Left ventricle myocardium inferior (tissue), 1 donor: ENCODE measurements at regions not wholly inside any gene's neighbourhood (a gene's known extent, or its start where the extent isn't known, plus 50 kb on each side); places are given as distances from the start of the nearest gene placed in this dataset.

ENCODE experiments used
- DNase-seq: peaks from one replicate; pipeline ENCODE4 v3.0.0-alpha.2; 2020
- H3K27ac ChIP-seq: fragments of 200-600 bp; replicated peaks from 2 replicates; pipeline ENCODE4 v1.8.0; 2021
- H3K27me3 ChIP-seq: fragments of 200-600 bp; 2 replicates; pipeline ENCODE4 v1.8.0; 2021; ENCODE audit warnings: low read depth
- H3K36me3 ChIP-seq: fragments of 200-600 bp; 2 replicates; pipeline ENCODE4 v1.8.0; 2021
- H3K4me1 ChIP-seq: fragments of 200-600 bp; 2 replicates; pipeline ENCODE4 v1.8.0; 2021
- H3K4me3 ChIP-seq: fragments of 200-600 bp; 2 replicates; pipeline ENCODE4 v1.8.0; 2021; ENCODE audit warnings: mild to moderate bottlenecking, moderate library complexity
- H3K9me3 ChIP-seq: fragments of 200-600 bp; replicated peaks from 2 replicates; pipeline ENCODE4 v1.8.0; 2021
- CTCF ChIP-seq: fragments of 200-600 bp; IDR thresholded peaks from 2 replicates; pipeline ENCODE4 v1.8.0; 2021; ENCODE audit warnings: antibody characterized with exemption, mild to moderate bottlenecking, borderline replicate concordance
- intact Hi-C: fragments of 100-400 bp; cut with micrococcal nuclease; formaldehyde crosslinking; loops from one replicate; pipeline ENCODE4 v1.11.0; 2022
- donor health status: DM: no; HTN: yes; CAD: no; lungs with severe emphysema.

DNA sequence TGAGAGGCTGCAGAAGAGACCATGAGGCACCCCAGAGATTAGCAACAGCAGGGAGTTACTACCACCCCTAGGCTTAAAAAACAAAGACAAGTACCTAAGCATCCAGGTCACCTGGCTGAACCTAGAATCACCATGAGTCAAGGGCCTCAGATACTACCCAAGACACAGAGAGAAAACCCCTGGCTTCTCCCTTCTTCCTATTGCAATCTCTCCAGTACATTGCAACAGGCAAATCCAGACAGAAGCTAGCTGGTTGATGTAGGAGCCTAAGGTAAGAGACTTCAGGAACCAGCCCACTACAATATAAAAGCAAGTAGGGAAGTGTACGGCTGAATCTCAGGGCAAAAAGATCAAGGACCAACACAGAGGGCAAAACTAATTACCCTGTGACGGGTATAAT, 367.2 kb downstream of the PLPP3 start:
- Histone ChIP-seq H3K9me3 (peaks cover 13% of the 10 kb centered on the region), H3K27ac (no peak overlapping the region), H3K27me3 (no peaks in the 10 kb centered on the region), H3K4me3 (no peak overlapping the region), H3K4me1 (no peaks in the 10 kb centered on the region), H3K36me3 (no peaks in the 10 kb centered on the region)
- TF ChIP-seq CTCF: no peak
- intact Hi-C loops: no loop called here
- no peak for DNase-seq

- no peak for DNase-seq
- no peak overlapping the region for H3K4me3 ChIP-seq
- H3K4me1 ChIP-seq: no peaks in the 10 kb centered on the region
- intact Hi-C loops: no loop called here
- H3K9me3 ChIP-seq: peaks cover 24% of the 10 kb centered on the region
- H3K27me3 ChIP-seq: no peaks in the 10 kb centered on the region
- TF ChIP-seq CTCF: no peak
- H3K36me3 ChIP-seq: peaks cover 6% of the 10 kb centered on the region
- H3K27ac ChIP-seq: no peak overlapping the region
These were observed 373.0 kb downstream of the PLPP3 start for GRCh38 chr1:56206391-56206790.

- Histone ChIP-seq H3K27me3 (no peaks in the 10 kb centered on the region), H3K4me3 (no peak overlapping the region), H3K27ac (no peak overlapping the region), H3K4me1 (peaks cover 15% of the 10 kb centered on the region), H3K36me3 (peaks cover 6% of the 10 kb centered on the region), H3K9me3 (peaks cover 24% of the 10 kb centered on the region)
- no peak for TF ChIP-seq CTCF
- intact Hi-C loops: no loop called here
- DNase-seq: no peak
These were observed 375.2 kb downstream of the PLPP3 start for GRCh38 chr1:56204206-56204605.

GRCh38 chr1:56202796-56203492, 376.4 kb downstream of the PLPP3 start:
- peaks cover 27% of the 10 kb centered on the region for H3K4me1 ChIP-seq
- no peak for DNase-seq
- H3K27ac ChIP-seq: no peak overlapping the region
- TF ChIP-seq CTCF: no peak
- no peaks in the 10 kb centered on the region for H3K27me3 ChIP-seq
- no peak overlapping the region for H3K4me3 ChIP-seq
- H3K9me3 ChIP-seq: peaks cover 19% of the 10 kb centered on the region
- H3K36me3 ChIP-seq: peaks cover 6% of the 10 kb centered on the region
- intact Hi-C loops: no loop called here

GRCh38 chr1:56202186-56202585, 377.2 kb downstream of the PLPP3 start:
- Histone ChIP-seq H3K27ac (no peak overlapping the region), H3K36me3 (peaks cover 6% of the 10 kb centered on the region), H3K9me3 (peaks cover 11% of the 10 kb centered on the region), H3K4me3 (no peak overlapping the region), H3K4me1 (peaks cover 35% of the 10 kb centered on the region), H3K27me3 (no peaks in the 10 kb centered on the region)
- TF ChIP-seq CTCF: no peak
- intact Hi-C loops: no loop called here
- DNase-seq: no peak
